HG03064 (cell line): ENCODE measurements at regions not wholly inside any gene's neighbourhood (a gene's known extent, or its start where the extent isn't known, plus 50 kb on each side); places are given as distances from the start of the nearest gene placed in this dataset.
A peak's percentile ranks its signal among the peaks of the same experiment; 100 is the strongest.
"Not testable (repeated sequence)": the region's sequence is repeated elsewhere in the genome, so short reads cannot be mapped to it uniquely, and the experiment has no call there.

ENCODE experiments used
- ATAC-seq: cut with Tn5 transposase; IDR thresholded peaks from one replicate; pipeline ENCODE4 v1.9.1; 2021; ENCODE audit warnings: low read depth; ENCODE audit not compliant: unreplicated experiment

DNA sequence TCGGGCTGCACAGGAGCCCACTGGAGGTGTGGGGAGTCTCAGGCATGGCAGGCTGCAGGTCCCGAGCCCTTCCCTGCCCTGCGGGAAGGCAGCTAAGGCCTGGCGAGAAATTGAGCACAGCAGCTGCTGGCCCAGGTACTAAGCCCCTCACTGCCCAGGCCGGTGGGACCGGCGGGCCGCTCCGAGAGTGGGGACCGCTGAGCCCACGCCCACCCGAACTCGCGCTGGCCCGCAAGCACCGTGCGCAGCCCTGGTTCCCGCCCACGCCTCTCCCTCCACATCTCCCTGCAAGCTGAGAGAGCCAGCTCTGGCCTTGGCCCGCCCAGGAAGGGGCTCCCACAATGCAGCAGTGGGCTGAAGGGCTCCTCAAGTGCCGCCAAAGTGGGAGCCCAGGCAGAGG lies 82.0 kb upstream of the NEIL3 start:
- no peak for ATAC-seq

DNA sequence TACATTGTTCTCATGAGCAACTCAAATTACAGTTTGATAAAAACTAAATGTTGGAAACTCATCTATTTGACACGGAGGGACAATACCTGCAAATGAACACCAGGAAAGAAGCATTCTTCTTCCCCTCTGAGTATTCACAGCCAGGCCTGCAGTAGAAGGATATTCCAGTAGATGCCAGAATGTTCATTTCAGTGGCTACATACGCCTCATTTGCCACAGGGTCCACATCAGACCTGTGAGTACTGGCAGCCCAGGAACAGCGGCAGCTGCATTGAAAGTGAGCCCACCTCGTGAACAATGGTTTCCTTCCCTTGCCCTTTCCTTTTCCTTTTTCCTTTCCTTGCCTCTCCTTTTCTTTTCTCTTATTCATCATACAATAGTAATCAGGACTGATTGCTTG lies 81.1 kb upstream of the NEIL3 start:
- no peak for ATAC-seq

DNA sequence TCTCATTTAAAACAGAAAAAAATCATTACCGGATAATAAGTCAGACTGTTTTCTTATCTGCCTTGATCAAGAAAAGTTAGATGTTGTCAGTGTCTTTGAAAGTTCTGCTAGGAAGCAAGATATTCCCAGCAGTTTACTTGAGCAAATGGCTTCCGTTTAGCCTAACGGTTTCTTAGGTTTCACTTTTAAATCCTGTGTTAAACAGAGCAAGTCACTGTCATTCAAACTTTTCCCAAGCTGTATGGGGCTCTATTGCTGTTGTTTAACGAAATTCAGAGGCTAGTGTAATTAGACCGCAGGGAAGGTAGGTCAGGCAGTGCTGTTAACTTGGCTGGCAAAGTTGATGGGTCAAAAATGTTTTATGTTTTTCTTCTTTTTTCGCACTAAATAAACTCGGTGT lies 80.3 kb upstream of the NEIL3 start:
- no peak for ATAC-seq

GRCh38 chr4:177232473-177232872 lies 77.2 kb upstream of the NEIL3 start:
- ATAC-seq = no peak

GRCh38 chr4:177235026-177235425 lies 74.6 kb upstream of the NEIL3 start:
- ATAC-seq = no peak

GRCh38 chr4:177236886-177237285 lies 72.8 kb upstream of the NEIL3 start:
- ATAC-seq = no peak

GRCh38 chr4:177237291-177237690 lies 72.4 kb upstream of the NEIL3 start:
- ATAC-seq = no peak

DNA sequence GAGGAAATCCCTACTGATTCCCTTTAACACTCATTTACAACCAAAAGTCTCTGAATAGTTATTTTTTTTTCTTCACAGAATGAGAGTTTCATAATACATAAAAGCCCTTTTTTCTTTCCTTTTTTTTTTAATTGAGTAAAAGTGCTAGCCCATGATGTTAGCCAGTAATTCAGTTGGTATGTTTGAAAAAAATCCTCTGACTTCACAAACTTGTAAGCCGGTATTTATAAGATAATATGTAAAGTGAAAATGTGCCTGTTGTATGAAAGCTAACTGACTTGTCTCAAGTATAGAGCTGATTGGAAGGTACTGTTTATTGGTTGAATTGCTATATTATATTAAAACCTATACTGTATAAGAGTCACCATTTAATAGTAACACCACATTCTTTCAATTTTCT lies 70.2 kb upstream of the NEIL3 start:
- ATAC-seq = no peak

DNA sequence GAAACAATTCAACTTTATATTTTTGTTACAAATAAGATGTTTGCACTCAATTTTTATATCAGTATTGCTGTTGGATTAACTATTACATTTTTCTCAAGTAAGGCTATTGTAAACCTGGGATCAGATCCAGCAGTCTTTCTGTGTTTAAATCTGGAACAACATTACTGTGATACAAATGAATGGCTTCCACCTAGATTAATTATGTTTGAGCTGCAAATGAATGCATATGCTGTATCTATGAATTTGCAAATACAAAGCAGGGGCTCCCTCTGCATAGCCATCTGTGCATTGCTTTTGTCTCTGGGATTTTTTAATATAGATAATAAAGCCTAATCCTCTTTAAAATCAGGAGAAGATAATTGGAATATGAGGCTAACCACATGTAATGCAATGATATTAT lies 69.8 kb upstream of the NEIL3 start:
- ATAC-seq = no peak

GRCh38 chr4:177242651-177243286 lies 66.9 kb upstream of the NEIL3 start:
- ATAC-seq = no peak

GRCh38 chr4:177246641-177247584 lies 62.8 kb upstream of the NEIL3 start:
- no peak for ATAC-seq

GRCh38 chr4:177250056-177250696 lies 59.5 kb upstream of the NEIL3 start:
- ATAC-seq = peak; percentile 89

- ATAC-seq = no peak
Observed at GRCh38 chr4:177251237-177251636, 58.4 kb upstream of the NEIL3 start.

- no peak for ATAC-seq
Observed at GRCh38 chr4:177255359-177255758, 54.3 kb upstream of the NEIL3 start.

GRCh38 chr4:177256950-177257349 lies 52.7 kb upstream of the NEIL3 start:
- ATAC-seq = no peak

DNA sequence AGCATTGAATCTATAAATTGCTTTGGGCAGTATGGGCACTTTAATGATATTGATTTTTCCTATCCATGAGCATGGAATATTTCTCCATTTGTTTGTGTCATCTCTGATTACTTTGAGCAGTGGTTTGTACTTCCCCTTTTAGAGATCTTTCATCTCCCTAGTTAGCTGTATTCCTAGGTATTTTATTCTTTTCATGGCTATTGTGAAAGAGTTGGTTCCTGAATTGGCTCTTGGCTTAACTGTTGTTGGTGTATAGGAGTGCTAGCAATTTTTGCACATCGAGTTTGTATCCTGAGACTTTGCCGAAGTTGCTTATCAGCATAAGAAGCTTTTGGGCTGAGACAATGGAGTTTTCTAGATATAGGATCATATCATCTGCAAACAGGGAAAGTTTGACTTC lies 50.2 kb upstream of the NEIL3 start:
- not testable (repeated sequence) for ATAC-seq
